HEK293 (cell line): ENCODE measurements at regions not wholly inside any gene's neighbourhood (a gene's known extent, or its start where the extent isn't known, plus 50 kb on each side); places are given as distances from the start of the nearest gene placed in this dataset.
"Not testable (repeated sequence)": the region's sequence is repeated elsewhere in the genome, so short reads cannot be mapped to it uniquely, and the experiment has no call there.

Experiments
- CTCF ChIA-PET: fragments of 350-600 bp; formaldehyde crosslinking; extraction: SDS; loops from one replicate; lab custom pipeline; 2021; ENCODE audit warnings: antibody characterized with exemption; lab: Yijun Ruan, JAX
- POLR2A ChIA-PET: fragments of 300-600 bp; formaldehyde crosslinking; extraction: SDS; loops from one replicate; lab custom pipeline; 2020; ENCODE audit warnings: antibody characterized with exemption, inconsistent platforms; lab: Yijun Ruan, JAX
- H3K27ac ChIP-seq: fragments of 200-500 bp; sonication (Bioruptor generic); 2 replicates; pipeline ENCODE4 v1.5.1; 2014; ENCODE audit warnings: low read depth, low read length, control low read depth, inconsistent platforms; ENCODE audit errors: extremely low read depth
- H3K36me3 ChIP-seq, 2 experiments: fragments of 200-500 bp in 1 of 2; sonication (Bioruptor generic) in 1 of 2; 1 replicate in 1 of 2; 2 replicates in 1 of 2; pipeline ENCODE4 v1.5.1; 2014 to 2017; ENCODE audit warnings: inconsistent platforms in 2 of 2, low read length in 2 of 2; ENCODE audit not compliant: control insufficient read depth in 2 of 2, insufficient read depth in 1 of 2
- H3K4me1 ChIP-seq: fragments of 200-500 bp; sonication (Bioruptor generic); 2 replicates; pipeline ENCODE4 v1.5.1; 2014; ENCODE audit warnings: mild to moderate bottlenecking, low read length, inconsistent platforms; ENCODE audit not compliant: control insufficient read depth, insufficient read depth
- H3K4me3 ChIP-seq: 2 replicates; pipeline ENCODE4 v1.5.1; 2011; ENCODE audit warnings: low read depth, mild to moderate bottlenecking, control low read depth, low read length, moderate library complexity
- H3K9me3 ChIP-seq: fragments of 200-500 bp; sonication (Bioruptor generic); 2 replicates; pipeline ENCODE4 v1.5.1; 2014; ENCODE audit warnings: low read depth, low read length, inconsistent platforms; ENCODE audit not compliant: control insufficient read depth, insufficient read depth
- KLF8 ChIP-seq: fragments of 450-650 bp; formaldehyde crosslinking; IDR thresholded peaks from 2 replicates; pipeline ENCODE4 v1.5.1; 2016; ENCODE audit warnings: missing biosample characterization, missing genetic modification characterization
- KLF9 ChIP-seq: fragments of 450-650 bp; formaldehyde crosslinking; IDR thresholded peaks from 2 replicates; pipeline ENCODE4 v1.5.1; 2016; ENCODE audit warnings: missing biosample characterization, missing genetic modification characterization, low read depth
- PRDM1 ChIP-seq: fragments of 450-650 bp; formaldehyde crosslinking; IDR thresholded peaks from 2 replicates; pipeline ENCODE4; 2016; ENCODE audit warnings: missing biosample characterization, missing genetic modification characterization
- TCF7L2 ChIP-seq: IDR thresholded peaks from 2 replicates; pipeline ENCODE4 v1.6.1; 2011; ENCODE audit warnings: low read depth, mild to moderate bottlenecking, inconsistent platforms, low read length, moderate library complexity, borderline replicate concordance
- TRIM28 ChIP-seq: IDR thresholded peaks from 2 replicates; pipeline ENCODE4 v1.6.1; 2011; ENCODE audit warnings: low read length, control low read depth, borderline replicate concordance
- ZBTB7A ChIP-seq: fragments of 450-650 bp; formaldehyde crosslinking; IDR thresholded peaks from 2 replicates; pipeline ENCODE4 v1.5.1; 2016; ENCODE audit warnings: low read depth, missing biosample characterization, missing genetic modification characterization
- ZBTB8A ChIP-seq: fragments of 450-650 bp; formaldehyde crosslinking; IDR thresholded peaks from 2 replicates; pipeline ENCODE4 v1.5.1; 2016; ENCODE audit warnings: missing biosample characterization, missing genetic modification characterization
- ZEB2 ChIP-seq: fragments of 450-650 bp; formaldehyde crosslinking; IDR thresholded peaks from 2 replicates; pipeline ENCODE4 v1.5.1; 2016; ENCODE audit warnings: missing biosample characterization, missing genetic modification characterization
- ZFP3 ChIP-seq: fragments of 450-650 bp; formaldehyde crosslinking; IDR thresholded peaks from 2 replicates; pipeline ENCODE4 v1.5.1; 2016; ENCODE audit warnings: low read depth, missing biosample characterization, missing genetic modification characterization
- ZNF132 ChIP-seq: fragments of 450-650 bp; formaldehyde crosslinking; IDR thresholded peaks from 2 replicates; pipeline ENCODE4 v1.5.1; 2017; ENCODE audit warnings: missing biosample characterization, missing genetic modification characterization, borderline replicate concordance
- ZNF214 ChIP-seq: fragments of 450-650 bp; formaldehyde crosslinking; IDR thresholded peaks from 2 replicates; pipeline ENCODE4 v1.5.1; 2017; ENCODE audit warnings: missing biosample characterization, mild to moderate bottlenecking, missing genetic modification characterization, borderline replicate concordance
- ZNF311 ChIP-seq: fragments of 450-650 bp; formaldehyde crosslinking; IDR thresholded peaks from 2 replicates; pipeline ENCODE4 v1.5.1; 2017; ENCODE audit warnings: missing biosample characterization, missing genetic modification characterization, borderline replicate concordance
- ZNF501 ChIP-seq: fragments of 450-650 bp; formaldehyde crosslinking; IDR thresholded peaks from 2 replicates; pipeline ENCODE4 v1.5.1; 2016; ENCODE audit warnings: missing biosample characterization, missing genetic modification characterization
- ZNF529 ChIP-seq: fragments of 450-650 bp; formaldehyde crosslinking; IDR thresholded peaks from 2 replicates; pipeline ENCODE4 v1.5.1; 2017; ENCODE audit warnings: missing genetic modification characterization, missing biosample characterization; ENCODE audit not compliant: insufficient replicate concordance
- ZNF558 ChIP-seq: fragments of 450-650 bp; formaldehyde crosslinking; IDR thresholded peaks from 2 replicates; pipeline ENCODE4 v1.5.1; 2016; ENCODE audit warnings: missing biosample characterization, missing genetic modification characterization
- ZNF623 ChIP-seq: fragments of 450-650 bp; formaldehyde crosslinking; IDR thresholded peaks from 2 replicates; pipeline ENCODE4 v1.5.1; 2016; ENCODE audit warnings: missing biosample characterization, missing genetic modification characterization
- ZNF626 ChIP-seq: fragments of 450-650 bp; sonication (Bioruptor Pico); formaldehyde crosslinking; IDR thresholded peaks from 2 replicates; pipeline ENCODE4 v1.5.1; 2018; ENCODE audit warnings: missing biosample characterization, missing genetic modification characterization, inconsistent platforms
- ZNF660 ChIP-seq: fragments of 450-650 bp; IDR thresholded peaks from 2 replicates; pipeline ENCODE4 v1.5.1; 2018; ENCODE audit warnings: missing biosample characterization, mild to moderate bottlenecking, missing genetic modification characterization
- ZNF768 ChIP-seq: fragments of 450-650 bp; formaldehyde crosslinking; IDR thresholded peaks from 2 replicates; pipeline ENCODE4 v1.5.1; 2018; ENCODE audit warnings: missing biosample characterization, mild to moderate bottlenecking, missing genetic modification characterization
- TF ChIP-seq, protein P1 (sequence below): fragments of 450-650 bp; formaldehyde crosslinking; IDR thresholded peaks from 2 replicates; pipeline ENCODE4 v1.5.1; 2016; ENCODE audit warnings: missing biosample characterization, missing genetic modification characterization
- TF ChIP-seq, protein P2 (sequence below): fragments of 450-650 bp; formaldehyde crosslinking; IDR thresholded peaks from 2 replicates; pipeline ENCODE4 v1.5.1; 2016; ENCODE audit warnings: missing biosample characterization, missing genetic modification characterization
- TF ChIP-seq, protein P3 (sequence below): fragments of 450-650 bp; formaldehyde crosslinking; IDR thresholded peaks from 2 replicates; pipeline ENCODE4 v1.5.1; 2016; ENCODE audit warnings: missing biosample characterization, missing genetic modification characterization, borderline replicate concordance
- TF ChIP-seq, protein P4 (sequence below): fragments of 450-650 bp; formaldehyde crosslinking; IDR thresholded peaks from 2 replicates; pipeline ENCODE4 v1.5.1; 2017; ENCODE audit warnings: missing biosample characterization, missing genetic modification characterization

DNA sequence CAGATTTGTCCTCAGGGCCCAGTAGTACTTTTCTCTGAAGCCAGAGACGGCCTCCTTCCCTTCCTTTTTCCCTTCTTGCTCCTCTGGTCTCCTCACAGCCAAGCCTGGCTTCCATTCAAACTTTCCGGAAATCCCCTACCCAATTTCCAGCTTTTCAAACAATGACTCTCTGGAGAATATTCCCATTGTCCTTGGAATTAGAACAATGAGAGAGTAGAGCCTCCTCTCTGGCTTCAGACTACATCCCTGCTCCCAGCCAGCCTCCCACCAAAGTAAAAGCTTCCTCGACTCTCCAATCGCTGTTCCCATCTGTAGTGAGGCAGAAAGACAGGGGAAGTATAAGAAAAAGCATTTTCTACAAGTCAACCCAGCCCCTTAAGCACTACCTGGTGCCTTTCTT lies 77.7 kb upstream of the SOX13 start:
- H3K4me3 ChIP-seq = no peak overlapping the region
- TF ChIP-seq ZNF311 (tag by site-specific recombination) (no peak), ZBTB8A (tag by site-specific recombination) (no peak), ZNF132 (tag by site-specific recombination) (no peak), ZNF214 (tag by site-specific recombination) (no peak), ZEB2 (tag by site-specific recombination) (no peak), ZNF501 (no peak), ZNF660 (no peak), ZNF626 (tag by site-specific recombination) (no peak), PRDM1 (tag by site-specific recombination) (no peak), ZBTB7A (tag by site-specific recombination) (no peak)
- TF ChIP-seq, protein P1, sequence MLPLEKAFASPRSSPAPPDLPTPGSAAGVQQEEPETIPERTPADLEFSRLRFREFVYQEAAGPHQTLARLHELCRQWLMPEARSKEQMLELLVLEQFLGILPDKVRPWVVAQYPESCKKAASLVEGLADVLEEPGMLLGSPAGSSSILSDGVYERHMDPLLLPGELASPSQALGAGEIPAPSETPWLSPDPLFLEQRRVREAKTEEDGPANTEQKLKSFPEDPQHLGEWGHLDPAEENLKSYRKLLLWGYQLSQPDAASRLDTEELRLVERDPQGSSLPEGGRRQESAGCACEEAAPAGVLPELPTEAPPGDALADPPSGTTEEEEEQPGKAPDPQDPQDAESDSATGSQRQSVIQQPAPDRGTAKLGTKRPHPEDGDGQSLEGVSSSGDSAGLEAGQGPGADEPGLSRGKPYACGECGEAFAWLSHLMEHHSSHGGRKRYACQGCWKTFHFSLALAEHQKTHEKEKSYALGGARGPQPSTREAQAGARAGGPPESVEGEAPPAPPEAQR (tag by site-specific recombination) = no peak
- TF ChIP-seq, all 188 proteins: peak for 0
- H3K27ac ChIP-seq = no peak overlapping the region
- no peaks in the 10 kb centered on the region for H3K9me3 ChIP-seq
- H3K36me3 ChIP-seq = no peaks in the 10 kb centered on the region
- ChIA-PET CTCF (interaction anchor here (0.5 to 0.6 kb wide), 2 partner anchors 11 to 124 kb away, joined by 3 read pairs; no protein-coding TSS in a partner anchor), POLR2A (no interaction called here)
- no peaks in the 10 kb centered on the region for H3K4me1 ChIP-seq

DNA sequence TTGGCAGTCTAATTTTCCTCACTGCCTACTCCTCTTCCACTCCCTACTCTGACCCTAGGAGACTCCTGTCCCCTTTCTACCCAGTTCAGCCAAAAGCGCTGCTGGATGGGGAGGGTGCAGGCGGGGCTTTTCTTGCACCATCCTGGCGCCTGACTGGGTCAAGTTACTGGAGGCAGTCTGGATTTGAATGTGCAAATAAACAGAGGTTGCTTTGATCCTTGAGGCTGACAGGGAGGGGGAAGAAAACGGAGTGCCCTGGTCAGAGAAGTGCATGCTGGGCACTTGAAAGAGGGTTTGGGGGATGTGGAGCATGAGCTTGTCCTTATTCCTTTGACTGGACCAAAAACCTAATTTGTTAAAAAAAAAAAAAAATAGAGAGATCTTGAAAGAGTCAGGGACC lies 76.8 kb upstream of the SOX13 start:
- ChIA-PET POLR2A (no interaction called here), CTCF (no interaction called here)
- Histone ChIP-seq H3K4me3 (no peak overlapping the region), H3K36me3 (no peaks in the 10 kb centered on the region), H3K4me1 (no peaks in the 10 kb centered on the region), H3K27ac (no peak overlapping the region), H3K9me3 (no peaks in the 10 kb centered on the region)
- TF ChIP-seq ZFP3 (tag by site-specific recombination) (no peak), KLF8 (tag by site-specific recombination) (no peak), TCF7L2 (peak; percentile 99), KLF9 (tag by site-specific recombination) (no peak), TRIM28 (0 out of 2 replicates have a peak, but pooled peaks have one; percentile 26), ZNF768 (tag by site-specific recombination) (no peak)
- TF ChIP-seq, protein P2, sequence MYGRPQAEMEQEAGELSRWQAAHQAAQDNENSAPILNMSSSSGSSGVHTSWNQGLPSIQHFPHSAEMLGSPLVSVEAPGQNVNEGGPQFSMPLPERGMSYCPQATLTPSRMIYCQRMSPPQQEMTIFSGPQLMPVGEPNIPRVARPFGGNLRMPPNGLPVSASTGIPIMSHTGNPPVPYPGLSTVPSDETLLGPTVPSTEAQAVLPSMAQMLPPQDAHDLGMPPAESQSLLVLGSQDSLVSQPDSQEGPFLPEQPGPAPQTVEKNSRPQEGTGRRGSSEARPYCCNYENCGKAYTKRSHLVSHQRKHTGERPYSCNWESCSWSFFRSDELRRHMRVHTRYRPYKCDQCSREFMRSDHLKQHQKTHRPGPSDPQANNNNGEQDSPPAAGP = peak; percentile 58; the same call in 1 of the 2 replicates

DNA sequence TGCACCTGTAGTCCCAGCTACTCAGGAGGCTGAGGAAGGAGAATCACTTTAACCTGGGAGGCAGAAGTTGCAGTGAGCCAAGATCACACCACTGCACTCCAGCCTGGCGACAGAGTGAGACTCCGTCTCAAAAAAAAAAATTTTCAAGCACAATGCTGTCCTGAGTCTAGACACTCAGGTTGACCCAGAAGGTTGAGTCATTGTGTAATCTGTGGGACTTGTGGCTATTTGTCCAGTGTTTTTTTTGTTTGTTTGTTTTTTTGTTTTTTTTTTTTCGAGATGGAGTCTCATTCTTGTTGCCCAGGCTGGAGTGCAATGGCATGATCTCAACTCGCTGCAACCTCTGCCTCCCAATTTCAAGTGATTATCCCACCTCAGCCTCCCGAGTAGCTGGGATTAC lies 74.3 kb upstream of the SOX13 start:
- H3K27ac ChIP-seq, H3K36me3 ChIP-seq, H3K9me3 ChIP-seq, CTCF ChIA-PET, H3K4me3 ChIP-seq, POLR2A ChIA-PET, H3K4me1 ChIP-seq: not testable (repeated sequence)

DNA sequence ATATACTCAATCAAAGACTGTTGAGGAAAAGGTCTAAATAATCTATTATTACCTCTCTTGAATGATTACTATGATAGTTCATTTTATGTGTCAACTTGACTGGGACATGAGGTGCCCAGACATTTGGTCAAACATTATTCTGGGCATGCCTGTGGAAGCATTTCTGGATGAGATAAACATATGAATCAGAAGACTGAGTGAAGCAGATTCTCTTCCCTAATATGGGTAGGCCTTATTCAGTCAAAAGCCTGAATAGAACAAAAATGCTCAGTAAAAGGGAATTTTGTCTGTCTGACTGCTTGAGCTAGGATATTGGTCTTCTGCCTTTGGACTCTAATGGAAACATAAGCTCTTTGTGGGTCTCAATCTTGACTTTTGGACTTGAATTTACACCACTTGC lies 73.3 kb upstream of the SOX13 start:
- Histone ChIP-seq H3K4me3 (no peak overlapping the region), H3K27ac (no peak overlapping the region), H3K9me3 (no peaks in the 10 kb centered on the region), H3K4me1 (no peaks in the 10 kb centered on the region), H3K36me3 (no peaks in the 10 kb centered on the region)
- POLR2A ChIA-PET = interaction anchor here (0.7 kb wide), 1 partner anchor 398 kb away, joined by 3 read pairs; no protein-coding TSS in a partner anchor
- CTCF ChIA-PET = no interaction called here
- TF ChIP-seq ZNF529 (tag by site-specific recombination) (no peak), ZNF558 (tag by site-specific recombination) (no peak), ZNF623 (tag by site-specific recombination) (no peak)
- TF ChIP-seq, protein P3, sequence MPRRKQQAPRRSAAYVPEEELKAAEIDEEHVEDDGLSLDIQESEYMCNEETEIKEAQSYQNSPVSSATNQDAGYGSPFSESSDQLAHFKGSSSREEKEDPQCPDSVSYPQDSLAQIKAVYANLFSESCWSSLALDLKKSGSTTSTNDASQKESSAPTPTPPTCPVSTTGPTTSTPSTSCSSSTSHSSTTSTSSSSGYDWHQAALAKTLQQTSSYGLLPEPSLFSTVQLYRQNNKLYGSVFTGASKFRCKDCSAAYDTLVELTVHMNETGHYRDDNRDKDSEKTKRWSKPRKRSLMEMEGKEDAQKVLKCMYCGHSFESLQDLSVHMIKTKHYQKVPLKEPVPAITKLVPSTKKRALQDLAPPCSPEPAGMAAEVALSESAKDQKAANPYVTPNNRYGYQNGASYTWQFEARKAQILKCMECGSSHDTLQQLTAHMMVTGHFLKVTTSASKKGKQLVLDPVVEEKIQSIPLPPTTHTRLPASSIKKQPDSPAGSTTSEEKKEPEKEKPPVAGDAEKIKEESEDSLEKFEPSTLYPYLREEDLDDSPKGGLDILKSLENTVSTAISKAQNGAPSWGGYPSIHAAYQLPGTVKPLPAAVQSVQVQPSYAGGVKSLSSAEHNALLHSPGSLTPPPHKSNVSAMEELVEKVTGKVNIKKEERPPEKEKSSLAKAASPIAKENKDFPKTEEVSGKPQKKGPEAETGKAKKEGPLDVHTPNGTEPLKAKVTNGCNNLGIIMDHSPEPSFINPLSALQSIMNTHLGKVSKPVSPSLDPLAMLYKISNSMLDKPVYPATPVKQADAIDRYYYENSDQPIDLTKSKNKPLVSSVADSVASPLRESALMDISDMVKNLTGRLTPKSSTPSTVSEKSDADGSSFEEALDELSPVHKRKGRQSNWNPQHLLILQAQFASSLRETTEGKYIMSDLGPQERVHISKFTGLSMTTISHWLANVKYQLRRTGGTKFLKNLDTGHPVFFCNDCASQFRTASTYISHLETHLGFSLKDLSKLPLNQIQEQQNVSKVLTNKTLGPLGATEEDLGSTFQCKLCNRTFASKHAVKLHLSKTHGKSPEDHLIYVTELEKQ (tag by site-specific recombination) = no peak
- TF ChIP-seq, protein P4, sequence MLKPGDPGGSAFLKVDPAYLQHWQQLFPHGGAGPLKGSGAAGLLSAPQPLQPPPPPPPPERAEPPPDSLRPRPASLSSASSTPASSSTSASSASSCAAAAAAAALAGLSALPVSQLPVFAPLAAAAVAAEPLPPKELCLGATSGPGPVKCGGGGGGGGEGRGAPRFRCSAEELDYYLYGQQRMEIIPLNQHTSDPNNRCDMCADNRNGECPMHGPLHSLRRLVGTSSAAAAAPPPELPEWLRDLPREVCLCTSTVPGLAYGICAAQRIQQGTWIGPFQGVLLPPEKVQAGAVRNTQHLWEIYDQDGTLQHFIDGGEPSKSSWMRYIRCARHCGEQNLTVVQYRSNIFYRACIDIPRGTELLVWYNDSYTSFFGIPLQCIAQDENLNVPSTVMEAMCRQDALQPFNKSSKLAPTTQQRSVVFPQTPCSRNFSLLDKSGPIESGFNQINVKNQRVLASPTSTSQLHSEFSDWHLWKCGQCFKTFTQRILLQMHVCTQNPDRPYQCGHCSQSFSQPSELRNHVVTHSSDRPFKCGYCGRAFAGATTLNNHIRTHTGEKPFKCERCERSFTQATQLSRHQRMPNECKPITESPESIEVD (tag by site-specific recombination) = no peak
